DMS153 (cell line): ENCODE measurements at regions not wholly inside any gene's neighbourhood (a gene's known extent, or its start where the extent isn't known, plus 50 kb on each side); places are given as distances from the start of the nearest gene placed in this dataset.

ENCODE experiments used
- DNase-seq: peaks from one replicate; lab custom pipeline; 2025; lab: John Stamatoyannopoulos, UW

DNA sequence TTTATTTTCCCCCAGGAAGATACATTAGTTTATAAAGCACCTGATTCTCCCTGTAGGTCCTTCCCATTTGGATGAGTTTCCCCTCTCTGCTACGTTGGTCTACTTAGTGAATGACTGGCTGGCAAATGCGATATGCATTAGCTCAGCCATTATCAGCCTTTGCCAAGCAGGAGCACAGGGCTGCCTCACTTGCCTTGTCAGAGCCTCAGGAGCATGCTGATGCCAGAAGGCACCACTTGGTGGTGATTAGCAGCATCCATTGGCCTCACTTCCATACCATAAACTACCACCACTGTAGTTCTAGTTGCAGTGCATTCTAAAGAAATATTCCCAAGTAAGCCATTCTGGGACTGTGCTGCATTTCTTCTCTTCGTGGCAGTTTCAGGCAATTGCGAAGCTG is 442.8 kb upstream of the CHST9 start:
- DNase-seq, result no peak

DNA sequence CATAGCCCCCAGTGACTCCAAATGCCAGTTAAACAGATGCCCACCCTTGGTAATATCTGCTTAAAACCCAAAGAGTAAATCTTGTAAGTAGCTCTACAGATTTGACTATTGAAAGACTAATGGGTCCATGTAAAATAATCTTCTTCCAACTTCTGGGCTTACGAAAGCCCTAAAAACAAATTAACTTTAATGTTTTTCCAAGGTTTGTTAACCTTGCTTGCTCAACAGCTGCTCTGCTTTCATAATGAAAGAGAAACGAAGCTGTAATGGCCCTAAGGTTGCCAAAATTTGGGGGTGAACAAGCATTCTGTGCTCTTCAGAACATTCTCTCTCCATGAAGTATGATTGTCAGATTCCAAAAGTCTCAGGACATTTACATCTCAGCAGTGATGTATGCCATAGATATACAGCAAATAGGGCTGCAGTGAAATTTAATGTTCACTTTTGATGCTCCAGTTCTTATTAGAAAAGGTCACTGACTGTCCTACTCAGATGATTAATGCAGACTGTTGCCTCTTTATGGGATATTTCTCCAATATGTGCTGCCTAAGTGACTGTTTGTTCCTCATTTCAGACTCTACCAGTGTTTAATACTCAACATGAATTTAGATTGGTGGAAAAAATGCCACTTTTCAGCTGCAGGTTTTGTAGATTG is 436.3 kb upstream of the CHST9 start:
- no peak for DNase-seq

DNA sequence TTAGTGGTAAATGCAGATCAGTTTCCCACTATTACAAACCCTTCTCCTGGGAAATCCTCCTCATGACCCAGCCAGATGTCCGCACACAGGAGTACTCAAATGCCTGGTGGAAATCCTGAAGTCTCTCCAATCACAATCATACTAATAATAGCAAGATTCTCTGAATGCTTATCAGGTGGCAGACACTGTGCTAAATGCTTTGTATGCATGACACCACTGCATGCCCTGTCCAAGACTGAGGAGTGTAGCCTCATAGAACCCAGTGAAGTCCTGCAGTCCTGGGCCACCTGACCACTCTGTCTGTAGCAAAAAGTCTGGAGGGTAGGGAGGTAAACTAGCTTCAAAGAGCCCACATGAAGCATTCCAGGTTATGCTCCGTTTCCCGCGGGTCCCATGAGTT is 434.8 kb upstream of the CHST9 start:
- DNase-seq, result no peak

DNA sequence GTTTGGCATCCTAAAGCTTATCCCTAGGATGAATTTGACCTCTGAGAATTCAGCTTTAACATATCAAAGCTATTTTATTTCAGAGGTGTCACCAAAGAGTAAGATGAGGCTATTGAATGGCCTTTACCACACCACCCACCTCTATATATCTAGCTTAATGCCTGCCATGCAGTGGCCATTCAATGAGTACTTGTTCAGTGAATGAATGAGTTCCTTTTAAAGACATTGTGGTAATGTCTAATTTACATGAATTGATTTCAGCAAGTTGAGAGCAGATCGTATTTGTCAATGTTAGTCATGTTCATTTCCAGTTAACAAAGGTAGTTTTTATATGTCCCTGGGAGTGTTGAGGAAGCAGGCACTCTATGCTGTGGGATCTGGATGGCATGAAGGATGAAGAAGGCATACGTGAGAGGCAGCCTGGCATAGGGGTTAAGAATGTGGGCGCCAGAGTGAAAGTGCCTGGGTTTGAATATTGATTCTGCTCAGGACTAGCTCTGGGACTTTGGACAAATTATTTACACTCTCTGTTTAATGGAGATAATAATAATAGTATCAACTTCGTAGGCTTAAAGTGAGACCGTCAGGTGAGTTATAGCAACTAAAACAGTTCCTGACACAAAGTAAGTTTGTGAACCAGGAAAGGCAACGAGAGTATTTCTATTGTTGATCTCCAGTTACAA is 434.1 kb upstream of the CHST9 start:
- DNase-seq, result no peak

DNA sequence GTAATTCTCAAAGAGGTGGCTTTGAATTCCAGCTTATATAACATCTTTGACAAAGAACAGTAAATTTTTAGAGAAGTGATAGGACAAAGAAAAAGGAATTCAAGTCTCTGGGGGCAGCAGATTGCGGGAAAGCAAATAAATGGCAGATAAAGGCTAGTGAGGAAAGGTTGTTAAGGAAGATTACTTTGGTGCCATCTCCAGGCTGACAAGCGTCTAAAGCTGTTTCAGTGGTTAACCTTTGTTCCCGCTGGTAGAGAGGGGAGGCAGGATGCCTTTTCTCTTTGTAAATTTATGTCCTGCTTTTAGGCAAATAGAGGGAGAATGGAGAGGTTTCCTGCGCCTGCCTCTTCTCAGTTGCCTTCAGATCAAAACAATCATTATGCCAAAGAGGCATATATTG is 431.2 kb upstream of the CHST9 start:
- no peak for DNase-seq

DNA sequence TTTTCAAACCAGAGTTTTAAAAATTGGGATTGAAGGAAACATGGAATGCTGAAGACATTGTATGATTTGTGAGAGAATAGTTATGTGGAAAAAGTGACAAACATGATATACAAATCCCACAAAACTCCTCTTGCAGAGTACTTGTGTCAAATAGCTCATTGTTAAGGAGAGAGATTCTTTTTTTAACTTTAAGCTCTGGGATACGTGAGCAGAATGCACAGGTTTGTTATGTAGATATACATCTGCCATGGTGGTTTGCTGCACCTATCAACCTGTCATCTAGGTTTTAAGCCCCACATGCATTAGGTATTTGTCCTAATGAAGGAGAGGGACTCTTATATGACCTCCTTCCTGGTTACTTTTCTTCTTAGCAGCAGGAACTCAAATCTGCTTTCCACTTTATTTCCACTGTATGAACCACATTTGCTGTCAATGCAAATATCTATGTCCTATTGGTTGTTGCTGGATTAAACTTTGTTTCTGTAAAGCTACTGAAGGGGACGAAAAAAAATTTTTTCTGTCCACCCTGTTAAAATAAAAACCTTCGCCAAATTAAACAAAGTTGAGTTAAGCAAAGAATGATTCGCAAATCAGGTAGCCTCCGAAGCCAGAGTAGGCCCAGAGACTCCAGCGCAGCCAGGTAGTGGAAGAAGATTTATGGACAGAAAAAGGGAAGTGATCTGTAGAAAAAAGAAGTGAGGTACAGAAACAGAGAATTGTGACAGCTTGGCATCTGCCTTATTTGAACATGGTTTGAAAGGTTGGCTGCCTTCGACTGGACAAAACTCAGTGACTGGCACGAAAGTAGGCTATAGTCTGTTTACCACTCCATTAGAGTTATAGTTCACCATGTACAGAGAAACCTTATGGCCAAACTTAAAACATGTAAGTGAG is 430.1 kb upstream of the CHST9 start:
- DNase-seq, result no peak

DNA sequence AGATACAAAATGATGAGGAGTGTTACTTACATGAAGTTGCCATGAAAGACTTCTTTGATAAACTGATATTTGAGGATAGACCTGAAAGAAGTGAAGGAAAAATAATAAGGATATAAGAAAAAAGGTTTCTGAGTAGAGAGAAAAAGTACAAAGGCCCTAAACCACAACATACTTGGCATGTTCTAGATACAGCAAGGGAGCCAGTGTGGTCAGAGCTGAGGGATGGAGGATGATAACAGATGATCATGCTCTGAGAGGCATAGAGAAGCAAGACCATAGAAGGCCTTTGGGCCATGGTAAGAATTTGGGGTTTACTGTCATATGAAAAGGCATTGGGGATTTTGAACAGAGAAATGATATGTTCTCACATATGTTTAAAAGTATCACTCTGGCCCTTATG is 424.1 kb upstream of the CHST9 start:
- no peak for DNase-seq

DNA sequence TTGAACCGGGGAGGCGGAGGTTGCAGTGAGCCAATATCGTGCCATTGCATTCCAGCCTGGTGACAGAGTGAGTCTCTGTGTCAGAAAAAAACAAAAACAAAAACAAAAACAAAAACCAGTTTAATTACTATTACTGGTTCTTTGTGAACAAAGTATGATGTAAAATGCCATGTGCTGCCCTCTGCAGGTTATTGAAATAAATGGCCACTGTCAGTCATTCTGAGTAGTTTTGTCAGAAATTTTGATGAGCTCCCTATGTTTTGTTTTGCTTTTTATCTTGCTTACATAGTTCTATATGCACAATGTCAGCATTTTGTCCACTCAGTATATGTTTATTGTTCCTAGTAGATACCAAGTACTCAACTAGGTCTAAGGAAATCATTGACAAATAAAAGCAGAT is 423.6 kb upstream of the CHST9 start:
- DNase-seq, result no peak

DNA sequence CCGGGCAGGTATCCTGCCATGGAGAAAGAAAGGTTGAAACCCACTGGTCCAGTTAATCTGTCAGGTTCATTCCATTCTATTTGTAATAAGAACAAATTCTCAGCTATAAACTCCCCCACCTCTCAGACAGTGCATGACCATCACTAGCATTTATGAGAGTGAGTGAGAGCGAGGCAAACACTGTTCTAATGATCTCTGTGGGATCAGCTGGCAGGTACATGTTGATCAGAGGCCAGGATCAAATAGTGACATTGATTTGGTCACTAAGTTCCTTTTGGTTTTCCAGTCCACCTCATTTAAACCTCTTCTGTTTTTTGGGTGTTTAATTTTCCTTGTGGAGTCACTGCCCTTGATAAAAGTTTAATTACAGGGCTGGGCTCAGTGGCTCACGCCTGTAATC is 423.1 kb upstream of the CHST9 start:
- DNase-seq, result no peak

DNA sequence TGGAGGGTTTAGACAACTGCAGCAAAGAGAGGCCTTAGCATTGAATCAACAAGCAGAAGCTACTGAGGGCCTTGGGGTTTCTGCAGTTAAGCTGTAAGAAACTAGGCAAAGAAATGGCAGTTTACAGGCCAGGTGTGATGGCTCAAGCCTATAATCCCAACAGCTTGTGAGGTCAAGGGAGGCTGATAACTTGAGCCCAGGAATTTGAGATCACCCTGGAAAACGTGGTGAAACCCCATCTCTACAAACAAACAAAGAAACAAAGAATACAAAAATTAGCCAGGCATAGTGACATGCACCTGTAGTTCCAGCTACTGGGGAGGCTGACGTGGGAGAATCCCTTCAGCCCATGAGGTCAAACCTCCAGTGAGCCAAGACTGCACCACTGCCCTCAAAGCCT is 421.6 kb upstream of the CHST9 start:
- no peak for DNase-seq

DNA sequence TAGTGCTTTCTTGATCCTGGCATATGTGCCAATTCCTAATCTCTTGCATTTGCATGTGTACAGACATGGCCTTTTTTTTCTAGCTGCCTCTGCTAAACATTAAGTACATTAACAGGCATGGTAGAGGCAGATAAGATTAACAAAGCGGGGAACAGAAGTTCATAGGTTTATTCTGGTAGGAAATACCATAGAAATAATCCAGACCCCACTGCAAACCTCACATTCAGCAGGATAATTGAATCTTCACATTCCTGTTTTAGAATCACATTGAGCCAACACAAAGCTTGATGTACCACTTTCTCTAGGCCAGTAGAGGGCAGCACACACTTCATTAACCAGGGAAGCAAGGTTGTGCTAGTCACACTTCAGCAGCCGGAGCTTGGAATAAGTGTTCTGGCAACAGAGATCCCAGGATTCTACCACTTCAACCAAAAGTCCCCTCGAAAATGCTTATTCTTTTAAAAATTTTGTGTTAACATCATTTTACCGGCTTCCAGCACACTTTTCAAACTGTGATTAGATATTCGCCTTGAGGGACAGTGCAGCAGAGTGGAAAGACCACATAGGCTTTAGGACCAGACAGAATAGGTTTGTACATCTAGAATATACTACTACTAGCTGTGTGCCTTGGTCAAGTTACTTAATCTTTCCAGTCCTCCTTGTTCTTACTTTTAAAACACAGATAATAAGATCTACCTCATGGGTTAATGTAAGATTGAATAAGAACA is 420.2 kb upstream of the CHST9 start:
- peak; percentile 72 for DNase-seq

DNA sequence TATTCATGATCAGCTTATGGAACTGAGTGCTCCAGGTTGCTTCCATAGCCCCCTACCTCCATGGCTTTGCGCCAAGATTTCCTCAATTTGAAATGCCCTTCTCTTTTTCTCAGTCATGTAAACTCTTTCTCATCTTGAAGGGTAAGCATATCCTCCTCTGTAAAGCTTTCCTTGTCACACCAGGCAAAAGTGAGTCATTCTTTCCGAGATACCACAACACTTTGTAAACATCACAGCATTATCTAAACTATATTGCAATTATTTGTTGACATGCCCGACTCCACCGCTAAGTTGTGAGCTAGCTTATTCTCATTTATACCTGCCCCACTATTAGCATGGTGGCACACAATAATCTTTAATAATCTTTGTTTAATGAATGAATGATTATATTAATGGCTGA is 419.5 kb upstream of the CHST9 start:
- no peak for DNase-seq

DNA sequence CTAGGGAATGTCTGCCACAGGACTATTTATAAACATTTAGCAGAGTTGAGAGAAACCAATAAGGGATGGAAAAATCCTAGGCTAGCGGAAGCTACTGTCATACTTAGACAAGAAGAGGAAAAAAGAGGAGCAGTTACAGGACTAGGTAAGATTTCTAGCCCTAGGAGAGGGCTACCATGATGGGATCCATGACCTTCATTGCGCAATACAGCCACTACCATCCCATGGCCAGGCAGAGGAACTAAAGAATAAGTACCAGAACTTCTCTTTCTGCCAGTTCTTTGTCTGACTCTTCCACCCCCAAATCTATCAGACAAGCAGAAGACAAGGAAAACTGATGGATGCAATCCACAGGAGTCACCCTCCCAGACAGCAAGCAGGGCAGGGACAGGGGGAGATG is 417.0 kb upstream of the CHST9 start:
- no peak for DNase-seq

DNA sequence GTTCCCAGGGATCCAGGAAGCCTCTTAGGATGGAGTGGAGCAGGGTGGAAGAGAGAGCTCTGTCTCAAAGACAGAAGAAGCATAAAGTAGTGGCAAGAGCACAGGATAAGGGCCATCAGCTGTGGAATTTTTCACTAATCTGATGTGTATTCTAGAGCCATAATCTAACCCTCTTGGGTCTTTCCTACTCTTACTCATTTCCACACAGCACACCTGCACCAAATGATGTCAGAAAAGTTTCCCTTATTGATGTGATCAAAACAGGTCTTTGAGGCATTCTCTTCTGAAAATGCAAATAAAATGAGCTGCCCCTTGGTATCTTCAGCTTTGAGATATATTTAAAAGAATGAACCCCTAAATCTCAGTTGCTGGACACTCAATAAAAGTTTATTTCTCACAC is 415.1 kb upstream of the CHST9 start:
- DNase-seq, result no peak

DNA sequence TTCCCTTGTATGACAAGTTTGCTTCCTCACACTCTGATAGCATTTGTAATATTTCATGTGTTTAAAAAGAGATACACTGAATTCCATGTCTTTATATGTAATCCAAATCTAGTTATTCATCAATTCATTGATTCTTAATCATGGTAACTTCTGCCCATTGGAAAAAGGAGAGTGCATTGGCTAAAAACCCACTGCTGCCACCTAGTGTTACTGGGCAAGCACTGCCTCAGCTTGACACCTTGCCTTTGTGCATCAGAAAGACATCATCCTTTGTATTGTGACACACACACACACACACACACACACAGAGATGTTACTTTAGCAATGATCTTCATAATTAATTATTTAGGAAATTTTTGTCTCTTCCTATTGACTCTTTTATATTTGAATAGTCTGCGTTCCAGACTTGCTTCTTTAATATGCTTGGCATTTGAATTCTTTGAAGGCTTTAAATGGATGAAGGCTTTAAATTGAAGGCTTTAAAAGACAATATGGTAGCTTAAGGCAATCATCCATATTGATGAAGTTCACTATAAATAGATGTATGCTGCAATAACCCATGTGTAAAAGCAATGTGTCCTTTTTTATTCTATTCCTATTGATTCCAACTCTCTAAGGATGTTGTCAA is 414.2 kb upstream of the CHST9 start:
- peak; percentile 37 for DNase-seq

DNA sequence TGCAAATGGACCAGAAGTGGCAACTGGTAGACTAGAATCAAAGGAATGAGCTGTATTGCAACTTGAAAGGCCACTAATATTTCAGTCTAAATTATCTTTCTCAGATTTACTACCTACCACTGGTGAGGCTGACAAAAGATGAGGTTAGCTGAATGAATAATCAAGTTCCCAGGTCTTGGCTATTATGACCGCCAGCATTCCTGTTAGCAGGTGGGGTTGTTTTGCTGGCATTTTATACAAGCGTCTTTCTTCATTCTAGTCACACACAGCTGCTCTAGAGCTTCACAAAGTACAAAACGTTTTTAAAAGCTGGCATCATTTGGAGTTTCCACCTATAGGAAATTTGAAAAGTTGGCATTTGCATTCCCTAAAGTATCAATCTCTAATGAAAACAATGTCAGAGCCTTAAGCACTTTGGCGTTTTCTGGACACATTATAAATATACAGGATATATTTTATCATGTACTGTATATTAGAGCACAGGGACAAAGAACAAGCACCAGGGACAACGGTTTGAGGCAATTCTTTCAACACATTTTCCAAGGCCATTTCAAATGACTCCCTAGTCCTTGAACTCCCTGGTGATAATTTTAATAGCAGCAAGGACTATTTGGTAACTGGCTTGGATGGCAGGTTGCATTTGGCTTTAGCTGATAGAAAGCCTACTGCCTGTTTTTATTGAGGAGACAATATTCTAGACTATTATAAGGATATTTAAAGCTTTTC is 410.2 kb upstream of the CHST9 start:
- no peak for DNase-seq

DNA sequence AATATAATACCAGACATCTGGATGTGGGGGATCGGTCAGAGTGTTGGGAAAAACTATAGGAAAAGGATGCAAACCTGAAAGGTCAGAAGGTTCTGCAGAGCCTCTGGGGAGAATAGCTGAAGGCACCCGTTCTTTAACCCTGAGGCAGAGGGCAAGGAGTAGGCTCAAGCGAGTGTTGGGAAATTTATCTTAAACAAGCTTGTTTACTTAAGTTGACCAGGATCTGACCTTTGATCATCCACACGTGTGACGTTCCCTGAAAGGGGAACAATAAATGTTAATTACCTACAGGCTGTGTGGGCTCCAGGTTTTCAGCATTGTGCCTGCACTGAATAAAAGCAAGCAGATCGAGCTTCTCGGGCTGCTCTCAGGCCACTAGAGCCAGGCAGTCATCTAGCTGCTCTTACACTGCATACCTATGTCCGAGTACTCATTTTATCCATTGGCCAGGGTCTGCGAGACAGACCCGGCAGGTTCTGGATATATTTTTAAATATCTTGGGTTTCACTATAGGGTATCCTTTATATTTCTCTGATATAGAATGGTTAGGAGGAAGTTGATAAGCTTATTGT is 400.6 kb upstream of the CHST9 start:
- DNase-seq, result no peak

DNA sequence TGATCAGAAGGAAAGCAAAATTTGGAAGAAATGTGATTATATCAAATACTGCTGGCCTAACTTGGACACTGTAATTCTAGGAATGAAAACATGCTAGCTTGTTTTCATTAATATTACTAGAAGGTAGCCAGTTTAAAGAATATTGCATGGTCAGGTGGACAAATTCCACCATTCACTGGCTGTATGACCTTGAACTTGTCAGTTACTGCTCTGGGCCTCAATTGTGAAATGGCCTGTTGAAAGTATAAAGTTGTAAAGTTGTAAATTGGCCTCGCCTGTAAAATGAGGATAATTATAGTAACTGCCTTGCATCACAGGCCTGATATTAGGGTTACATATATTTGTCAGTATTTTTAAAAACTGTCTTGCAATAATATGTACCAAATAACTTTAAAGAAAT is 398.4 kb upstream of the CHST9 start:
- DNase-seq, result no peak

DNA sequence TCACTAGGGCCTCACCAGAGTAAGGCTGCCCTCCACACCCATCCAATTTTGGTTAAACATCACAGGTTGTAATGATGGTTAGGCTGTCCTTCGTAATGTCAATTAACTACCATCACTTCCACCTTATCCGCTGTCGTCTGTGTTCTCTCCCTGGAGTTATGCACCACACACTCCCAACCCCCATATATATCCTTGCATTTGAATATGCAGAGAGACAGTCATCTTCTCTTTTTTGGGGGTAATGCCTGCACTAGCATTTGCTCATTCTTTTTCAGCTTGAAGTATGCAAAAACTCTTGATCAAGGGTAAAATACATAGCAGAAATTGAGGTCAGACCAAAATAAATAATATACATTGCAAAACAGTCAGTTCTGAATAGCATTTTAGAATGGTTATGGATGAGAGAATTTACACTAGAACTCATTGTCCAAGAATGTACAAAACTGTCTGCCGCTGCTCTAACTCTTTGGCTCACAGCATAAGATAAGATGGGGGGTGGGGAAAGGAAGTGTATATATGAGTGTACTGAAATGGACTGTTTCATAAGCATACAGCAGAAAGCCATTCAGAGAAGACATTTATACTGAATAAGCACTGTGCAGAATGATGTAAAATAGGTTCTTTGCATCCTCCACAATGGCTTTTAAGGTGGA is 397.8 kb upstream of the CHST9 start:
- no peak for DNase-seq

DNA sequence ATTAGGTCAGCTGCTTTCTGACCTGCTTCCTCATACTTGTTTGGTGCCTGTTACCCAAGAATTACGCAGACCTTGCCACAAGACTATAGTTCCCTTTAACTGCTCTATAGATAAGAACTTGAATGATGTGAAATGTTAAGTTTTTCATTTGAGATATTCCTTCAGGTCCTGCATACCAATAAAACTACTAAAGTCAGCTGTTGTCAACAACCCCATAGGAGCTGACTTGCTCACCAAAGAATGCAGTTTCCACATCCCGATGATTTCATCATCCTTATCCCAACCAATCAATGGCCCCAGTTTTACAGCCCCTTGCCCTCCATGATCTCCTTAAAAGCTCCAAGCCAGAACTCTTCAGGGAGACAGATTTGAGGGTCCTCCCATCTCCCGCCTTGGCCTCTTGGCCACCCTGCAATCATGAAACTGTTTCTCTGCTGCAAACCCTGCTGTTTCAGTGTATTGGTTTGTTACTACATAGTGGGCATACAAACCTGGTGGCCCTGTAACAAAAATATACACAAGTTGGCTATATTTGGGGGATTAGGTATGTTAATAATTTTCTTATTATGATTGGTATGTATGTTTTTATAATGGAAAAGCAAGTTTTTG is 396.3 kb upstream of the CHST9 start:
- DNase-seq, result no peak
